DND-41 (cell line): ENCODE measurements at regions not wholly inside any gene's neighbourhood (a gene's known extent, or its start where the extent isn't known, plus 50 kb on each side); places are given as distances from the start of the nearest gene placed in this dataset.

Source experiments
- ATAC-seq: fragments of 200-7000 bp; cut with Tn5 transposase; 3 replicates; pipeline ENCODE4 v1.9.1; 2021; ENCODE audit warnings: low read depth; ENCODE audit not compliant: insufficient read depth
- DNase-seq: peaks from one replicate; pipeline ENCODE4 v3.0.0-alpha.2; 2020
- H2AFZ ChIP-seq: 2 replicates; pipeline ENCODE4 v1.6.0; 2012; ENCODE audit warnings: low read depth, low read length
- H3K27ac ChIP-seq: 2 replicates; pipeline ENCODE4 v1.5.1; 2012; ENCODE audit warnings: low read length, inconsistent platforms
- H3K27me3 ChIP-seq: fragments of 200-600 bp; sonication (generic); 2 replicates; pipeline ENCODE4 v1.6.0; 2012; ENCODE audit warnings: low read length, mild to moderate bottlenecking, inconsistent platforms; ENCODE audit not compliant: insufficient read depth, poor library complexity
- H3K36me3 ChIP-seq: 2 replicates; pipeline ENCODE4 v1.5.1; 2012; ENCODE audit warnings: low read length, inconsistent platforms; ENCODE audit not compliant: insufficient read depth
- H3K4me1 ChIP-seq: 2 replicates; pipeline ENCODE4 v1.5.1; 2012; ENCODE audit warnings: mild to moderate bottlenecking, low read length; ENCODE audit not compliant: insufficient read depth
- H3K4me2 ChIP-seq: 2 replicates; pipeline ENCODE4 v1.6.0; 2012; ENCODE audit warnings: mild to moderate bottlenecking, moderate library complexity, low read length, inconsistent platforms; ENCODE audit not compliant: insufficient read depth
- H3K4me3 ChIP-seq, 2 experiments: fragments of 200-600 bp in 1 of 2; shearing (Covaris generic) in 1 of 2; 2 replicates each; pipeline ENCODE4 v1.5.1; 2012 to 2016; ENCODE audit warnings: inconsistent platforms in 2 of 2, low read length in 2 of 2, mild to moderate bottlenecking in 2 of 2, low read depth in 1 of 2, moderate library complexity in 1 of 2
- H3K79me2 ChIP-seq: 2 replicates; pipeline ENCODE4 v1.6.0; 2012; ENCODE audit warnings: low read length, inconsistent platforms; ENCODE audit not compliant: insufficient read depth
- H3K9ac ChIP-seq: 2 replicates; pipeline ENCODE4 v1.6.0; 2012; ENCODE audit warnings: low read depth, mild to moderate bottlenecking, inconsistent platforms, low read length, moderate library complexity
- H3K9me3 ChIP-seq: 2 replicates; pipeline ENCODE4 v1.5.1; 2012; ENCODE audit warnings: low read length, moderate library complexity, mild to moderate bottlenecking, inconsistent platforms; ENCODE audit not compliant: insufficient read depth, severe bottlenecking
- H4K20me1 ChIP-seq: 2 replicates; pipeline ENCODE4 v1.6.0; 2012; ENCODE audit warnings: low read length; ENCODE audit not compliant: insufficient read depth
- CTCF ChIP-seq: IDR thresholded peaks from 2 replicates; pipeline ENCODE4 v1.5.1; 2012; ENCODE audit warnings: borderline replicate concordance, low read length, moderate library complexity, mild to moderate bottlenecking; ENCODE audit not compliant: poor library complexity, severe bottlenecking; ENCODE audit errors: extremely low read depth
- EZH2 ChIP-seq: IDR thresholded peaks from 3 replicates; pipeline ENCODE4 v1.6.1; 2012; ENCODE audit warnings: borderline replicate concordance, low read depth, mild to moderate bottlenecking, moderate library complexity, low read length, inconsistent platforms; ENCODE audit not compliant: severe bottlenecking

DNA sequence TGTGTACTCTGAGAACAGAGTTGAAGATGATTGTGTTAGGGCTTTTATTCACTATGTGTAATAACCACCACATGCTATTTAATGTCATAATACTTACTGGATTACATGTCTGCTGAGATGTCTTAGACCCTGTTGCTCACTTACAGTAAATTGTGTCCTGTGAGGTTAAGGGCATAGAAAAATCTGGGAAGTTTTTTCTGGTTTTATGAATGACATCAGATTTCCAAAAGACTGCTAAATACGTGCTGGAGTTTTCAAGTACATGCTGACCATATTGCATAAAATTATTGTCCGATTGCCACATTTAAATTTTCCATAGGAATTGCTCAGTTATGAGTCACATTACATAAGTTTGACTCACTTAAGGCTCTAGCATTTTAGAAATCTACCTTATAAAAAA lies 96.7 kb upstream of the COL5A2 start:
- Histone ChIP-seq H3K36me3 (no peaks in the 10 kb centered on the region), H3K27ac (no peak overlapping the region), H3K4me3 (no peak overlapping the region), H3K79me2 (no peaks in the 10 kb centered on the region), H3K9me3 (no peaks in the 10 kb centered on the region), H3K27me3 (no peaks in the 10 kb centered on the region), H3K9ac (no peak overlapping the region), H3K4me1 (no peaks in the 10 kb centered on the region), H3K4me2 (no peak overlapping the region), H4K20me1 (no peaks in the 10 kb centered on the region), H2AFZ (no peak overlapping the region)
- TF ChIP-seq CTCF, result no peak
- no peak for TF ChIP-seq EZH2
- DNase-seq, result no peak
- no peak for ATAC-seq

- no peak for ATAC-seq
- Histone ChIP-seq H3K27me3 (no peaks in the 10 kb centered on the region), H3K9ac (no peak overlapping the region), H3K27ac (no peak overlapping the region), H2AFZ (no peak overlapping the region), H3K9me3 (no peaks in the 10 kb centered on the region), H3K36me3 (no peaks in the 10 kb centered on the region), H3K4me2 (no peak overlapping the region), H3K4me1 (no peaks in the 10 kb centered on the region), H4K20me1 (no peaks in the 10 kb centered on the region), H3K4me3 (no peak overlapping the region), H3K79me2 (no peaks in the 10 kb centered on the region)
- TF ChIP-seq CTCF, result no peak
- no peak for TF ChIP-seq EZH2
- DNase-seq, result no peak
Observed at GRCh38 chr2:189281201-189281600, 101.6 kb upstream of the COL5A2 start.

GRCh38 chr2:189285349-189285748 lies 105.8 kb upstream of the COL5A2 start:
- H3K9ac ChIP-seq, result no peak overlapping the region
- no peak overlapping the region for H3K27ac ChIP-seq
- DNase-seq (no peak), ATAC-seq (no peak)
- H2AFZ ChIP-seq, result no peak overlapping the region
- H3K4me1 ChIP-seq, result no peaks in the 10 kb centered on the region
- no peaks in the 10 kb centered on the region for H3K9me3 ChIP-seq
- H3K27me3 ChIP-seq, result no peaks in the 10 kb centered on the region
- no peak overlapping the region for H3K4me2 ChIP-seq
- H3K79me2 ChIP-seq, result no peaks in the 10 kb centered on the region
- H3K36me3 ChIP-seq, result no peaks in the 10 kb centered on the region
- H3K4me3 ChIP-seq, result no peak overlapping the region
- TF ChIP-seq EZH2 (no peak), CTCF (no peak)
- no peaks in the 10 kb centered on the region for H4K20me1 ChIP-seq
